ENCODE measurements at regions not wholly inside any gene's neighbourhood (a gene's known extent, or its start where the extent isn't known, plus 50 kb on each side); places are given as distances from the start of the nearest gene placed in this dataset.

DNA sequence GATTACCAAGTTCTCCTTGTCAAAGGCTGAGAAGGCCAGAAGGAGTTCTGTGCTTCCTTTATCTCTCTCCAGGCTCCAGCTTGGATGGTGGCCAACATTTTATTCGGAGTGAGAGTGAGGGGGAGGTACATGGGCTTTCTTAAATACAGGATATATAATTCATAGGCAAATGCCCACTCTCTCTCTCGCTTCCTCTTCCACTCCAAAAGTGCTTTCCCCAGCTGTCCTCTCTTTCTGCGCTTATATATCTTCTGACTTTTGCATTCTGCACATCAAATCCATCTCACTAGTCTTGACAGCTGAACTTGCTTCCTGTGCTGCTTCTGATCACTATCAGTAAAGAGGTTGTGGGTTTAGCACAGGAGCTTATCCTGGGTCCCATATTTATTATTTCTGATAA is 125.4 kb upstream of the ARHGAP20 start:
- TF ChIP-seq, protein P1, sequence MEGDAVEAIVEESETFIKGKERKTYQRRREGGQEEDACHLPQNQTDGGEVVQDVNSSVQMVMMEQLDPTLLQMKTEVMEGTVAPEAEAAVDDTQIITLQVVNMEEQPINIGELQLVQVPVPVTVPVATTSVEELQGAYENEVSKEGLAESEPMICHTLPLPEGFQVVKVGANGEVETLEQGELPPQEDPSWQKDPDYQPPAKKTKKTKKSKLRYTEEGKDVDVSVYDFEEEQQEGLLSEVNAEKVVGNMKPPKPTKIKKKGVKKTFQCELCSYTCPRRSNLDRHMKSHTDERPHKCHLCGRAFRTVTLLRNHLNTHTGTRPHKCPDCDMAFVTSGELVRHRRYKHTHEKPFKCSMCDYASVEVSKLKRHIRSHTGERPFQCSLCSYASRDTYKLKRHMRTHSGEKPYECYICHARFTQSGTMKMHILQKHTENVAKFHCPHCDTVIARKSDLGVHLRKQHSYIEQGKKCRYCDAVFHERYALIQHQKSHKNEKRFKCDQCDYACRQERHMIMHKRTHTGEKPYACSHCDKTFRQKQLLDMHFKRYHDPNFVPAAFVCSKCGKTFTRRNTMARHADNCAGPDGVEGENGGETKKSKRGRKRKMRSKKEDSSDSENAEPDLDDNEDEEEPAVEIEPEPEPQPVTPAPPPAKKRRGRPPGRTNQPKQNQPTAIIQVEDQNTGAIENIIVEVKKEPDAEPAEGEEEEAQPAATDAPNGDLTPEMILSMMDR (conservative IDR thresholded peaks at IDR 0.05; ENCODE audit: low read depth, low read length) = no peak
- no peaks in the 10 kb centered on the region for H3K27me3 ChIP-seq (ENCODE audit: insufficient read depth, low read depth)
- H3K36me3 ChIP-seq (ENCODE audit: insufficient read depth) = no peaks in the 10 kb centered on the region
- no peaks in the 10 kb centered on the region for H3K4me1 ChIP-seq (ENCODE audit: low read depth, poor library complexity, severe bottlenecking)
- H3K4me3 ChIP-seq (IDR thresholded peaks at IDR 0.05; ENCODE audit: insufficient read depth, low read depth, low read length) = no peak overlapping the region
- H4K20me1 ChIP-seq (ENCODE audit: insufficient read depth) = no peaks in the 10 kb centered on the region
- no peak overlapping the region for H3K4me2 ChIP-seq
- H3K27ac ChIP-seq = no peak overlapping the region
- no peaks in the 10 kb centered on the region for H3K79me2 ChIP-seq (ENCODE audit: insufficient read depth, low read depth)
- no peak overlapping the region for H2AFZ ChIP-seq (ENCODE audit: low read depth)
- no peak overlapping the region for H3K9ac ChIP-seq

DNA sequence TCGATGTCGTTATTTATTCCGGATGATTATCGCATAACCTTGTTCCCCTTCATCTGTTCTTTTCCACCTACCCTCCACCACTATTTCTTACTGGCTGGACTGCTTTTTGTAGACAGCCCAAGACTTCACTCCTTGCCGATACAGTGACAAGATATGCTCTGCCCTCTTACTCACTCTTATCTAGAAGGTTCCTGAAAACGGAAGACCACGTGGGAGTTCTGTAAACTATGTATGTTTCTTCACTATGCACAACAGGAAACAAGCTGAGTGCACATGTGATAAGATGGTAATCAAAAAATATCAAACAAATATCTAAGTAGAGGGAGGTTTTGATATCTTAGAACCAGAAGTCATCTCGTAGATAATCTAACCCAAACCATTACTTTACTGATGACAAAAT is 122.9 kb upstream of the ARHGAP20 start:
- Histone ChIP-seq H3K4me2 (no peak overlapping the region), H3K4me1 (ENCODE audit: low read depth, poor library complexity, severe bottlenecking) (no peaks in the 10 kb centered on the region), H4K20me1 (ENCODE audit: insufficient read depth) (no peaks in the 10 kb centered on the region), H2AFZ (ENCODE audit: low read depth) (no peak overlapping the region), H3K4me3 (IDR thresholded peaks at IDR 0.05; ENCODE audit: insufficient read depth, low read depth, low read length) (no peak overlapping the region), H3K36me3 (ENCODE audit: insufficient read depth) (no peaks in the 10 kb centered on the region), H3K27ac (no peak overlapping the region), H3K9ac (no peak overlapping the region), H3K27me3 (ENCODE audit: insufficient read depth, low read depth) (no peaks in the 10 kb centered on the region), H3K79me2 (ENCODE audit: insufficient read depth, low read depth) (no peaks in the 10 kb centered on the region)
- TF ChIP-seq, protein P1 (conservative IDR thresholded peaks at IDR 0.05; ENCODE audit: low read depth, low read length) = no peak

DNA sequence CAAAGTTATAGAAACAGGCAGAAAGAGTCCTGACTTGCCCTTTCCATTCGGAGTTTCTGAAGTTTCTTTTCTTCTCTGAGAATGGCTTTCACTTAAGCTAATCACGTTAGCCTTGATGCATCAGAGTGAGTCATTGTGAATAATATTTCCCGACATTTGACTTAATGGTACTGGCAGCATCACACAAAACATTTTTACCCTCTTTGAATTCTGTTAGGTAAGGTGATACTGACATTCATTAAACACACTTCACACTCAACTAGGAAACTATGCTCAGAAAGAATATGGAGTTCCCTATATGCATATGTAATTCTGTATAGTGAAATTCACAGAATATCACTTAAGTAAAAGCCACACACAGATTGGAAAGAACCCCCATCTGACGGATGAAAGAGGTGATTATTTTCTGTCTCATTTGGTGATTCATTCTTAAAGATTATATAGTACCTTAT is 120.8 kb upstream of the ARHGAP20 start:
- Histone ChIP-seq H4K20me1 (ENCODE audit: insufficient read depth) (no peaks in the 10 kb centered on the region), H3K9ac (no peak overlapping the region)

DNA sequence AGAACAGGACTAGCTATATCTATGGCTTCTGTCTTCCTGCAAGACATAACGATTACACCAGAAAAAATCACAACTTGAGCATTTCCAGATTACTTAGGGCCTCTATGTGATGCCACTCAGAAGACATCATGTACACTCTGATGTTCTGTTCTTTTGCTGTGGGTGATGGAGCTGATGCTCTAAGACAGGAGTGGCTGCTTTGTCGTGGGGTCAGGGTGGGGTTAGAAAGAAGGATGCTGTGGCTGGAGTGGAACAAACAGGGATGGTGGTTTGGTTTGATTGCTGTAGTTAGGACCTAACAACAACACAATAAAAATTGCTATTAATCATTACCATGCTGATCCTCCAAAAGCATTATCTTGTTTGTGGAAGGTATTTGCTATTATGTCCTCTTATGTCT is 120.3 kb upstream of the ARHGAP20 start:
- TF ChIP-seq, protein P1 (conservative IDR thresholded peaks at IDR 0.05; ENCODE audit: low read depth, low read length) = no peak
- no peak overlapping the region for H3K4me3 ChIP-seq (IDR thresholded peaks at IDR 0.05; ENCODE audit: insufficient read depth, low read depth, low read length)
- no peak overlapping the region for H3K4me2 ChIP-seq
- H3K36me3 ChIP-seq (ENCODE audit: insufficient read depth) = no peaks in the 10 kb centered on the region
- no peaks in the 10 kb centered on the region for H3K4me1 ChIP-seq (ENCODE audit: low read depth, poor library complexity, severe bottlenecking)
- no peaks in the 10 kb centered on the region for H3K27me3 ChIP-seq (ENCODE audit: insufficient read depth, low read depth)
- H3K27ac ChIP-seq = no peak overlapping the region
- no peaks in the 10 kb centered on the region for H3K79me2 ChIP-seq (ENCODE audit: insufficient read depth, low read depth)
- no peak overlapping the region for H3K9ac ChIP-seq
- no peaks in the 10 kb centered on the region for H4K20me1 ChIP-seq (ENCODE audit: insufficient read depth)
- H2AFZ ChIP-seq (ENCODE audit: low read depth) = no peak overlapping the region

More for the DNA sequence above, 120.8 kb upstream of the ARHGAP20 start:
- Histone ChIP-seq H3K4me1 (ENCODE audit: low read depth, poor library complexity, severe bottlenecking) (no peaks in the 10 kb centered on the region), H3K79me2 (ENCODE audit: insufficient read depth, low read depth) (no peaks in the 10 kb centered on the region), H3K27me3 (ENCODE audit: insufficient read depth, low read depth) (no peaks in the 10 kb centered on the region), H3K36me3 (ENCODE audit: insufficient read depth) (no peaks in the 10 kb centered on the region), H3K27ac (no peak overlapping the region), H3K4me3 (IDR thresholded peaks at IDR 0.05; ENCODE audit: insufficient read depth, low read depth, low read length) (no peak overlapping the region), H3K4me2 (no peak overlapping the region), H2AFZ (ENCODE audit: low read depth) (no peak overlapping the region)
- TF ChIP-seq, protein P1 (conservative IDR thresholded peaks at IDR 0.05; ENCODE audit: low read depth, low read length) = no peak
